Ascending aorta (tissue), 2 donors: ENCODE measurements at regions not wholly inside any gene's neighbourhood (a gene's known extent, or its start where the extent isn't known, plus 50 kb on each side); places are given as distances from the start of the nearest gene placed in this dataset.

ENCODE experiments used
- DNase-seq, 2 donors: peaks; one replicate each; pipeline ENCODE4 v3.0.0-alpha.2; 2019; ENCODE audit warnings: low spot score in 2 of 2
- H3K27ac ChIP-seq, 2 donors: fragments of 200-600 bp; sonication (generic); one replicate each; pipeline ENCODE4 v1.5.1; 2016 to 2017; ENCODE audit warnings: mild to moderate bottlenecking in 1 of 2
- H3K27me3 ChIP-seq: fragments of 200-600 bp; sonication (generic); one replicate; pipeline ENCODE4 v1.5.1; 2017
- H3K36me3 ChIP-seq, 2 donors: fragments of 200-600 bp; sonication (generic); one replicate each; pipeline ENCODE4 v1.5.1; 2016
- H3K4me1 ChIP-seq, 2 donors: fragments of 200-600 bp; sonication (generic); one replicate each; pipeline ENCODE4 v1.5.1; 2016 to 2017; ENCODE audit warnings: mild to moderate bottlenecking in 1 of 2
- H3K4me3 ChIP-seq, 2 donors: fragments of 200-600 bp; sonication (generic); one replicate each; pipeline ENCODE4 v1.5.1; 2016 to 2017; ENCODE audit warnings: mild to moderate bottlenecking in 1 of 2
- H3K9me3 ChIP-seq, 2 donors: fragments of 200-600 bp; sonication (generic); one replicate each; pipeline ENCODE4 v1.5.1; 2016
- intact Hi-C: fragments of 100-400 bp; cut with DNase I; formaldehyde crosslinking; loops from one replicate; pipeline ENCODE4 v1.15.1; 2023
- TF ChIP-seq, protein P1 (sequence below), 3 experiments: fragments of 200-600 bp in 2 of 3; fragments of 450-650 bp in 1 of 3; sonication (generic) in 2 of 3; IDR thresholded peaks; one replicate each; pipeline ENCODE4 v1.5.1; 2016 to 2019; ENCODE audit warnings: antibody characterized with exemption in 3 of 3, mild to moderate bottlenecking in 1 of 3, moderate library complexity in 1 of 3

- Histone ChIP-seq H3K27ac (no peak overlapping the region), H3K9me3 (no peaks in the 10 kb centered on the region), H3K36me3 (no peaks in the 10 kb centered on the region), H3K27me3 (no peaks in the 10 kb centered on the region), H3K4me1 (no peaks in the 10 kb centered on the region), H3K4me3 (no peak overlapping the region)
- intact Hi-C loops = no loop called here
- DNase-seq = no peak
- TF ChIP-seq, protein P1, sequence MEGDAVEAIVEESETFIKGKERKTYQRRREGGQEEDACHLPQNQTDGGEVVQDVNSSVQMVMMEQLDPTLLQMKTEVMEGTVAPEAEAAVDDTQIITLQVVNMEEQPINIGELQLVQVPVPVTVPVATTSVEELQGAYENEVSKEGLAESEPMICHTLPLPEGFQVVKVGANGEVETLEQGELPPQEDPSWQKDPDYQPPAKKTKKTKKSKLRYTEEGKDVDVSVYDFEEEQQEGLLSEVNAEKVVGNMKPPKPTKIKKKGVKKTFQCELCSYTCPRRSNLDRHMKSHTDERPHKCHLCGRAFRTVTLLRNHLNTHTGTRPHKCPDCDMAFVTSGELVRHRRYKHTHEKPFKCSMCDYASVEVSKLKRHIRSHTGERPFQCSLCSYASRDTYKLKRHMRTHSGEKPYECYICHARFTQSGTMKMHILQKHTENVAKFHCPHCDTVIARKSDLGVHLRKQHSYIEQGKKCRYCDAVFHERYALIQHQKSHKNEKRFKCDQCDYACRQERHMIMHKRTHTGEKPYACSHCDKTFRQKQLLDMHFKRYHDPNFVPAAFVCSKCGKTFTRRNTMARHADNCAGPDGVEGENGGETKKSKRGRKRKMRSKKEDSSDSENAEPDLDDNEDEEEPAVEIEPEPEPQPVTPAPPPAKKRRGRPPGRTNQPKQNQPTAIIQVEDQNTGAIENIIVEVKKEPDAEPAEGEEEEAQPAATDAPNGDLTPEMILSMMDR (IDR thresholded peaks at IDR 0.05) = no peak
Observed at GRCh38 chr11:95466416-95466815, 235.4 kb upstream of the SESN3 start.

GRCh38 chr11:95465887-95466286 lies 234.9 kb upstream of the SESN3 start:
- Histone ChIP-seq H3K9me3 (no peaks in the 10 kb centered on the region), H3K27ac (no peak overlapping the region), H3K36me3 (no peaks in the 10 kb centered on the region), H3K4me1 (no peaks in the 10 kb centered on the region), H3K4me3 (no peak overlapping the region), H3K27me3 (no peaks in the 10 kb centered on the region)
- no peak for DNase-seq
- TF ChIP-seq, protein P1 (IDR thresholded peaks at IDR 0.05) = no peak
- intact Hi-C loops = no loop called here

DNA sequence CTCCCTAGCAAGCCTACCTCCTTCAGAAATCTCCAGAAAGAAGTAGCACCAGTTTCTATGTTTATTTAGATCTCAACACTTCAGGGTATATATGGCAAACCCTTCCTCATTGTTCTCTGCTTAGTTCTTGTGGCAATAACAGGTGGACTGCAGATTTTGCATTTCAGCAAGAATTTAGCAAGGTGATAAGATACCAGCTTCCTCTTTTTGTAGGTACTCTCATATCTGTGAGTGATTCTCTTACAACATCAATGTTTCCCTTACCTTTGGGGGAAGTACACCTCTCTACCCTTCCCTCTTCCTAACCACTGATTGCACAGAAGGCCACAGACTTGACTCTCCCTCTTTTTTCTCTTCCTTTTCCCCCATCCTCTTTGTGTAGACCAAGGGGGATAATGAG lies 230.9 kb upstream of the SESN3 start:
- Histone ChIP-seq H3K27ac (no peak overlapping the region), H3K4me1 (peaks cover 0 to 12% of the 10 kb centered on the region in 2 donors), H3K4me3 (no peak overlapping the region), H3K36me3 (no peaks in the 10 kb centered on the region), H3K9me3 (no peaks in the 10 kb centered on the region), H3K27me3 (no peaks in the 10 kb centered on the region)
- TF ChIP-seq, protein P1 (IDR thresholded peaks at IDR 0.05) = no peak
- intact Hi-C loops = no loop called here
- no peak for DNase-seq

DNA sequence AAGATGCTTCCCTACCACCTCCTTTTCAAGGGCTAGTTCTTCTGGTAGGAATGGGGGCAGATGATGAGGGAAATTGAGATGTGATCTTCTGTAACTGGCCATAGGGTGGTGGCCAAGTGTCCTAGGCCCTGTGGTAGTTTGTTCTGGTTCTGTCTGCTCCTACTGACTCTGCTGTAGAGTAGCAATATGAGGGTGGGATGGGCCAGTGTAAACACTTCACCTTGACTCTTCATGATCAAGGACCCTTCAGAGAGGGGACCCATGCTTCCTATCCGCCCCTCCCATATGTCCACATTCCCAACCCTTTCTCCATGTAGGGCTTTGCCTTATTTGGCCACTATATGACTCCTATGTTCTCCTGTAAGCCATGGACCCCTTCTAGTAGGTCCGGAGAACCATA lies 230.3 kb upstream of the SESN3 start:
- no peaks in the 10 kb centered on the region for H3K36me3 ChIP-seq
- TF ChIP-seq, protein P1 (IDR thresholded peaks at IDR 0.05) = no peak
- DNase-seq = no peak
- H3K4me3 ChIP-seq = no peak overlapping the region
- H3K27me3 ChIP-seq = no peaks in the 10 kb centered on the region
- intact Hi-C loops = no loop called here
- H3K4me1 ChIP-seq = peaks cover 0 to 12% of the 10 kb centered on the region in 2 donors
- no peaks in the 10 kb centered on the region for H3K9me3 ChIP-seq
- no peak overlapping the region for H3K27ac ChIP-seq

DNA sequence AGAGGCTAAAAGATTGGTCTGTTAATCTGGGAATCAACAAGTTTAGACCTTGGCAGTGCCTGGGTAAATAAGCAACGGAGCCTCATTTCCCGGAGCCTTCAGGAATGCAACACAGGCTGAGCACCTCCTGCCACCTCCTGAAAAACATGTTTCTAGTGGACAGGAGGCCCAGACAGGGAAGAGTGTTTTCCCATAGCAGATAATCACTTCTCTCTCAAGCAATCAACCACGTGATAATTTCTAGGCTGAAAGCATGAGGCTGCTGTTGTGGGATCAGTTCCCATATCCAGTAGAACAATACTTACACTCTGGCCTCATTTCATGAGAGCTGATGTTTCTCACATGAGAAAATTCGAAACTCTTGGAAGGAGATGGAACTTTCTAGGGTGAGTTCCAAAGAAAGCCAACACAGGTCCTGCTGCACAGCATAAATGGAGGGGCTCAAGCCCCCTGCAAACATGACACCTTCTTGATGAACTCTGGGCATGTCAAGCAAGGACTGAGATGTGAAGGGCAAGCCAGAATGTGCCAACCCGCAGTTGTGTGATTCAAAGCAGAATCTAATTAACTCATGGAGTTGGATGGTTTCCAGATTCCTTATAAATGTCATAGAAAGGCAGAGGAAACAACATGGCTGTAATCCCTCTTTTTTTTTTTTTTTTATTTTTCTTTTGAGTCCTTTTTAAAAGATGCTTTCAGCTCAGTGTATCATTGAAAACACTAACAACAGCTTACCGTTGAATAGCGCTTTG lies 228.5 kb upstream of the SESN3 start:
- TF ChIP-seq, protein P1 (IDR thresholded peaks at IDR 0.05) = no peak
- Histone ChIP-seq H3K27me3 (no peaks in the 10 kb centered on the region), H3K4me3 (no peak overlapping the region), H3K9me3 (no peaks in the 10 kb centered on the region), H3K27ac (peak overlapping the region; percentile 12 to 39), H3K36me3 (no peaks in the 10 kb centered on the region), H3K4me1 (peaks cover 0 to 12% of the 10 kb centered on the region in 2 donors)
- no peak for DNase-seq
- intact Hi-C loops = loop anchor here (5.0 kb wide), 1 partner anchor 307 kb away; no protein-coding TSS in a partner anchor
